Sigmoid colon (tissue), 6 donors: ENCODE measurements at regions not wholly inside any gene's neighbourhood (a gene's known extent, or its start where the extent isn't known, plus 50 kb on each side); places are given as distances from the start of the nearest gene placed in this dataset.

Source experiments
- DNase-seq: peaks from one replicate; pipeline ENCODE4 v3.0.0-alpha.2; 2019
- H3K27ac ChIP-seq, 4 donors: fragments of 200-600 bp; sonication (generic); one replicate each; pipeline ENCODE4 v1.5.1; 2016 to 2019; ENCODE audit warnings: mild to moderate bottlenecking in 1 of 4
- H3K27me3 ChIP-seq, 3 donors: fragments of 200-600 bp; sonication (generic); one replicate each; pipeline ENCODE4 v1.5.1; 2019; ENCODE audit warnings: mild to moderate bottlenecking in 1 of 3
- H3K36me3 ChIP-seq, 4 donors: fragments of 200-600 bp; sonication (generic); one replicate each; pipeline ENCODE4 v1.5.1; 2016 to 2019
- H3K4me1 ChIP-seq, 4 donors: fragments of 200-600 bp; sonication (generic); one replicate each; pipeline ENCODE4 v1.5.1; 2017 to 2019
- H3K4me3 ChIP-seq, 4 donors: fragments of 200-600 bp; sonication (generic); one replicate each; pipeline ENCODE4 v1.5.1; 2017 to 2019; ENCODE audit warnings: mild to moderate bottlenecking in 2 of 4, moderate library complexity in 1 of 4
- H3K9me3 ChIP-seq, 4 donors: fragments of 200-600 bp in 3 of 4; sonication (generic) in 3 of 4; one replicate each; pipeline versions ENCODE4 v1.5.1 to v1.6.1; 2013 to 2019
- CTCF ChIP-seq, 4 experiments: fragments of 450-650 bp in 3 of 4; fragments of 200-600 bp in 1 of 4; IDR thresholded peaks; one replicate each; pipeline ENCODE4 v1.5.1; 2016 to 2019; ENCODE audit warnings: antibody characterized with exemption in 4 of 4, mild to moderate bottlenecking in 3 of 4, moderate library complexity in 2 of 4
- EP300 ChIP-seq, 4 donors: sonication (generic); formaldehyde crosslinking; IDR thresholded peaks; one replicate each; pipeline ENCODE4 v1.6.1; 2017; ENCODE audit warnings: antibody characterized with exemption in 4 of 4
- POLR2A ChIP-seq, 2 donors: fragments of 450-650 bp; IDR thresholded peaks; one replicate each; pipeline ENCODE4 v1.6.1; 2016; ENCODE audit warnings: antibody characterized with exemption in 2 of 2, mild to moderate bottlenecking in 2 of 2, moderate library complexity in 2 of 2
- POLR2AphosphoS5 ChIP-seq, 4 donors: sonication (generic); formaldehyde crosslinking; IDR thresholded peaks; one replicate each; pipeline ENCODE4 v1.6.1; 2017; ENCODE audit warnings: antibody characterized with exemption in 4 of 4
- WGBS, 2 donors: extraction: QIAGEN DNeasy Blood & Tissue Kit; methylation state at CpG; one replicate each; pipeline ENCODE4 v1.1.7; 2013; 5-methylcytosine and 5-hydroxymethylcytosine counted together
- intact Hi-C: fragments of 100-400 bp; cut with DNase I; formaldehyde crosslinking; loops from one replicate; pipeline ENCODE4 v1.15.1; 2023
- donor health status: healthy with polysubstance abuse.
- donor health status: healthy.

GRCh38 chr4:85168234-85168834, 201.8 kb upstream of the WDFY3 start:
- Histone ChIP-seq H3K4me1 (no peaks in the 10 kb centered on the region), H3K27me3 (no peaks in the 10 kb centered on the region), H3K9me3 (peaks cover 0 to 6% (median 2%) of the 10 kb centered on the region in 4 donors), H3K36me3 (no peaks in the 10 kb centered on the region), H3K4me3 (no peak overlapping the region), H3K27ac (no peak overlapping the region)
- TF ChIP-seq POLR2A (IDR thresholded peaks at IDR 0.05): no peak
- TF ChIP-seq CTCF (IDR thresholded peaks at IDR 0.05): no peak
- no peak for TF ChIP-seq EP300 (IDR thresholded peaks at IDR 0.05)
- no peak for TF ChIP-seq POLR2AphosphoS5 (IDR thresholded peaks at IDR 0.05)
- DNase-seq: no peak
- intact Hi-C loops: no loop called here

- Histone ChIP-seq H3K27ac (no peak overlapping the region), H3K4me3 (no peak overlapping the region), H3K9me3 (no peaks in the 10 kb centered on the region), H3K4me1 (no peaks in the 10 kb centered on the region), H3K36me3 (no peaks in the 10 kb centered on the region), H3K27me3 (no peaks in the 10 kb centered on the region)
- intact Hi-C loops: no loop called here
- TF ChIP-seq POLR2AphosphoS5 (IDR thresholded peaks at IDR 0.05): no peak
- TF ChIP-seq CTCF (IDR thresholded peaks at IDR 0.05): no peak
- TF ChIP-seq POLR2A (IDR thresholded peaks at IDR 0.05): no peak
- TF ChIP-seq EP300 (IDR thresholded peaks at IDR 0.05): no peak
- no peak for DNase-seq
Observed at GRCh38 chr4:85170241-85170640, 203.8 kb upstream of the WDFY3 start.

- intact Hi-C loops: no loop called here
Observed at GRCh38 chr4:85175190-85175589, 208.7 kb upstream of the WDFY3 start.

GRCh38 chr4:85177092-85177491, 210.6 kb upstream of the WDFY3 start:
- H3K36me3 ChIP-seq: no peaks in the 10 kb centered on the region
- intact Hi-C loops: no loop called here
- no peak overlapping the region for H3K4me3 ChIP-seq
- no peaks in the 10 kb centered on the region for H3K27me3 ChIP-seq
- no peak overlapping the region for H3K27ac ChIP-seq
- H3K9me3 ChIP-seq: peaks cover 0 to 3% (median 0%) of the 10 kb centered on the region in 4 donors
- no peak for TF ChIP-seq POLR2A (IDR thresholded peaks at IDR 0.05)
- DNase-seq: no peak
- no peaks in the 10 kb centered on the region for H3K4me1 ChIP-seq

More at GRCh38 chr4:85175190-85175589, 208.7 kb upstream of the WDFY3 start:
- TF ChIP-seq POLR2A (IDR thresholded peaks at IDR 0.05): no peak
- TF ChIP-seq POLR2AphosphoS5 (IDR thresholded peaks at IDR 0.05): no peak
- no peak for TF ChIP-seq EP300 (IDR thresholded peaks at IDR 0.05)
- no peak for TF ChIP-seq CTCF (IDR thresholded peaks at IDR 0.05)
- Histone ChIP-seq H3K4me3 (no peak overlapping the region), H3K27me3 (no peaks in the 10 kb centered on the region), H3K9me3 (peaks cover 0 to 3% (median 0%) of the 10 kb centered on the region in 4 donors), H3K27ac (no peak overlapping the region), H3K4me1 (no peaks in the 10 kb centered on the region), H3K36me3 (no peaks in the 10 kb centered on the region)
- 58 to 96% methylated on average over 1 of the region's 1 CpG for WGBS, 2 donors
- no peak for DNase-seq

- Histone ChIP-seq H3K27me3 (no peaks in the 10 kb centered on the region), H3K36me3 (no peaks in the 10 kb centered on the region), H3K4me1 (no peaks in the 10 kb centered on the region), H3K4me3 (no peak overlapping the region), H3K27ac (no peak overlapping the region), H3K9me3 (peaks cover 0 to 3% (median 0%) of the 10 kb centered on the region in 4 donors)
- no peak for DNase-seq
- no peak for TF ChIP-seq EP300 (IDR thresholded peaks at IDR 0.05)
- TF ChIP-seq POLR2A (IDR thresholded peaks at IDR 0.05): no peak
- intact Hi-C loops: no loop called here
Observed at GRCh38 chr4:85177679-85178078, 211.2 kb upstream of the WDFY3 start.

GRCh38 chr4:85180533-85180932, 214.0 kb upstream of the WDFY3 start:
- no peak for TF ChIP-seq EP300 (IDR thresholded peaks at IDR 0.05)
- TF ChIP-seq CTCF (IDR thresholded peaks at IDR 0.05): no peak
- no peak for TF ChIP-seq POLR2A (IDR thresholded peaks at IDR 0.05)
- Histone ChIP-seq H3K36me3 (no peaks in the 10 kb centered on the region), H3K4me3 (no peak overlapping the region), H3K9me3 (peaks cover 0 to 3% (median 0%) of the 10 kb centered on the region in 4 donors), H3K27me3 (no peaks in the 10 kb centered on the region), H3K4me1 (no peaks in the 10 kb centered on the region), H3K27ac (no peak overlapping the region)
- 57 to 69% methylated on average over 3 of the region's 3 CpGs for WGBS, 2 donors
- intact Hi-C loops: no loop called here
- DNase-seq: no peak
